ENCODE measurements at regions not wholly inside any gene's neighbourhood (a gene's known extent, or its start where the extent isn't known, plus 50 kb on each side); places are given as distances from the start of the nearest gene placed in this dataset.
"Not testable (repeated sequence)": the region's sequence is repeated elsewhere in the genome, so short reads cannot be mapped to it uniquely, and the experiment has no call there.

- no peak for DNase-seq
- Histone ChIP-seq H3K4me3 (no peak overlapping the region), H3K4me1 (no peaks in the 10 kb centered on the region), H3K27ac (no peak overlapping the region), H3K27me3 (no peaks in the 10 kb centered on the region), H3K36me3 (no peaks in the 10 kb centered on the region), H3K9me3 (replicated peaks) (no peaks in the 10 kb centered on the region)
These were observed 174.4 kb downstream of the RPIA start for GRCh38 chr2:88865801-88866371.

GRCh38 chr2:88866756-88867155, 175.3 kb downstream of the RPIA start:
- Histone ChIP-seq H3K27ac (no peak overlapping the region), H3K4me1 (no peaks in the 10 kb centered on the region), H3K9me3 (replicated peaks) (no peaks in the 10 kb centered on the region), H3K36me3 (no peaks in the 10 kb centered on the region), H3K4me3 (no peak overlapping the region), H3K27me3 (0 out of 2 replicates have a peak, but pooled peaks cover 3% of the 10 kb centered on the region)
- no peak for DNase-seq

GRCh38 chr2:88868861-88869260, 177.4 kb downstream of the RPIA start:
- Histone ChIP-seq H3K4me3 (no peak overlapping the region), H3K9me3 (replicated peaks) (no peaks in the 10 kb centered on the region), H3K27ac (no peak overlapping the region), H3K4me1 (no peaks in the 10 kb centered on the region), H3K27me3 (peaks cover 3% of the 10 kb centered on the region; the same call in 1 of the 2 replicates), H3K36me3 (no peaks in the 10 kb centered on the region)
- no peak for DNase-seq

GRCh38 chr2:88870267-88870839, 178.9 kb downstream of the RPIA start:
- no peak for DNase-seq
- Histone ChIP-seq H3K27ac (no peak overlapping the region), H3K4me1 (no peaks in the 10 kb centered on the region), H3K27me3 (peaks cover 3% of the 10 kb centered on the region; the same call in 1 of the 2 replicates), H3K36me3 (no peaks in the 10 kb centered on the region), H3K4me3 (no peak overlapping the region), H3K9me3 (replicated peaks) (no peaks in the 10 kb centered on the region)

GRCh38 chr2:88871336-88871735, 179.9 kb downstream of the RPIA start:
- Histone ChIP-seq H3K27ac (no peak overlapping the region), H3K9me3 (replicated peaks) (no peaks in the 10 kb centered on the region), H3K27me3 (peaks cover 3% of the 10 kb centered on the region; the same call in 1 of the 2 replicates), H3K4me1 (no peaks in the 10 kb centered on the region), H3K36me3 (no peaks in the 10 kb centered on the region), H3K4me3 (no peak overlapping the region)
- no peak for DNase-seq

- no peak overlapping the region for H3K4me3 ChIP-seq
- no peaks in the 10 kb centered on the region for H3K9me3 ChIP-seq (replicated peaks)
- no peaks in the 10 kb centered on the region for H3K4me1 ChIP-seq
- H3K27me3 ChIP-seq: peaks cover 3% of the 10 kb centered on the region; the same call in 1 of the 2 replicates
- no peaks in the 10 kb centered on the region for H3K36me3 ChIP-seq
- no peak overlapping the region for H3K27ac ChIP-seq
- DNase-seq: no peak
These were observed 182.1 kb downstream of the RPIA start for GRCh38 chr2:88873620-88874019.

GRCh38 chr2:88874063-88874657, 182.7 kb downstream of the RPIA start:
- Histone ChIP-seq H3K27ac (no peak overlapping the region), H3K36me3 (no peaks in the 10 kb centered on the region), H3K4me3 (no peak overlapping the region), H3K27me3 (peaks cover 3% of the 10 kb centered on the region; the same call in 1 of the 2 replicates), H3K9me3 (replicated peaks) (no peaks in the 10 kb centered on the region), H3K4me1 (no peaks in the 10 kb centered on the region)
- DNase-seq: peak; percentile 34 to 75

- H3K27ac ChIP-seq: no peak overlapping the region
- no peak for DNase-seq
- H3K4me1 ChIP-seq: no peaks in the 10 kb centered on the region
- no peak overlapping the region for H3K4me3 ChIP-seq
- no peaks in the 10 kb centered on the region for H3K36me3 ChIP-seq
- no peaks in the 10 kb centered on the region for H3K9me3 ChIP-seq (replicated peaks)
- peaks cover 3% of the 10 kb centered on the region; the same call in 1 of the 2 replicates for H3K27me3 ChIP-seq
These were observed 184.3 kb downstream of the RPIA start for GRCh38 chr2:88875736-88876135.

GRCh38 chr2:88880441-88880953, 189.0 kb downstream of the RPIA start:
- Histone ChIP-seq H3K36me3 (no peaks in the 10 kb centered on the region), H3K27ac (no peak overlapping the region), H3K27me3 (no peaks in the 10 kb centered on the region; the same call in 1 of the 2 replicates), H3K4me1 (no peaks in the 10 kb centered on the region), H3K9me3 (replicated peaks) (no peaks in the 10 kb centered on the region), H3K4me3 (no peak overlapping the region)
- DNase-seq: peak; percentile 34 to 79

GRCh38 chr2:88885275-88885674, 193.8 kb downstream of the RPIA start:
- H3K4me1 ChIP-seq: no peaks in the 10 kb centered on the region
- H3K27me3 ChIP-seq: no peaks in the 10 kb centered on the region
- H3K27ac ChIP-seq: no peak overlapping the region
- no peaks in the 10 kb centered on the region for H3K36me3 ChIP-seq
- DNase-seq: no peak
- no peaks in the 10 kb centered on the region for H3K9me3 ChIP-seq (replicated peaks)
- H3K4me3 ChIP-seq: no peak overlapping the region

GRCh38 chr2:88885679-88886416, 194.4 kb downstream of the RPIA start:
- no peaks in the 10 kb centered on the region for H3K27me3 ChIP-seq

GRCh38 chr2:88887466-88887865, 196.0 kb downstream of the RPIA start:
- not testable (repeated sequence) for H3K36me3 ChIP-seq; H3K27me3 ChIP-seq; H3K27ac ChIP-seq; H3K4me1 ChIP-seq; DNase-seq; H3K9me3 ChIP-seq (replicated peaks); H3K4me3 ChIP-seq

More at GRCh38 chr2:88885679-88886416, 194.4 kb downstream of the RPIA start:
- no peak for DNase-seq
- Histone ChIP-seq H3K36me3 (no peaks in the 10 kb centered on the region), H3K9me3 (replicated peaks) (no peaks in the 10 kb centered on the region), H3K4me3 (no peak overlapping the region), H3K4me1 (no peaks in the 10 kb centered on the region), H3K27ac (no peak overlapping the region)

GRCh38 chr2:88892207-88892606, 200.7 kb downstream of the RPIA start:
- no peak overlapping the region for H3K27ac ChIP-seq
- H3K9me3 ChIP-seq (replicated peaks): no peaks in the 10 kb centered on the region
- H3K4me3 ChIP-seq: no peak overlapping the region
- no peaks in the 10 kb centered on the region for H3K4me1 ChIP-seq
- no peak for DNase-seq
- H3K27me3 ChIP-seq: no peaks in the 10 kb centered on the region
- H3K36me3 ChIP-seq: no peaks in the 10 kb centered on the region

GRCh38 chr2:88892788-88893187, 201.3 kb downstream of the RPIA start:
- Histone ChIP-seq H3K4me1 (no peaks in the 10 kb centered on the region), H3K27me3 (no peaks in the 10 kb centered on the region), H3K27ac (no peak overlapping the region), H3K4me3 (no peak overlapping the region), H3K9me3 (replicated peaks) (no peaks in the 10 kb centered on the region), H3K36me3 (no peaks in the 10 kb centered on the region)
- DNase-seq: no peak

GRCh38 chr2:88896971-88897370, 205.5 kb downstream of the RPIA start:
- no peak for DNase-seq
- Histone ChIP-seq H3K27ac (no peak overlapping the region), H3K27me3 (no peaks in the 10 kb centered on the region), H3K4me1 (no peaks in the 10 kb centered on the region), H3K36me3 (no peaks in the 10 kb centered on the region), H3K9me3 (replicated peaks) (no peaks in the 10 kb centered on the region), H3K4me3 (no peak overlapping the region)
